Suppressor macrophage treated with lipopolysaccharide for 4 hours (primary cell): ENCODE measurements at regions not wholly inside any gene's neighbourhood (a gene's known extent, or its start where the extent isn't known, plus 50 kb on each side); places are given as distances from the start of the nearest gene placed in this dataset.
"Not testable (repeated sequence)": the region's sequence is repeated elsewhere in the genome, so short reads cannot be mapped to it uniquely, and the experiment has no call there.

ENCODE experiments used
- DNase-seq: peaks from one replicate; pipeline ENCODE4 v3.0.0-alpha.2; 2020

DNA sequence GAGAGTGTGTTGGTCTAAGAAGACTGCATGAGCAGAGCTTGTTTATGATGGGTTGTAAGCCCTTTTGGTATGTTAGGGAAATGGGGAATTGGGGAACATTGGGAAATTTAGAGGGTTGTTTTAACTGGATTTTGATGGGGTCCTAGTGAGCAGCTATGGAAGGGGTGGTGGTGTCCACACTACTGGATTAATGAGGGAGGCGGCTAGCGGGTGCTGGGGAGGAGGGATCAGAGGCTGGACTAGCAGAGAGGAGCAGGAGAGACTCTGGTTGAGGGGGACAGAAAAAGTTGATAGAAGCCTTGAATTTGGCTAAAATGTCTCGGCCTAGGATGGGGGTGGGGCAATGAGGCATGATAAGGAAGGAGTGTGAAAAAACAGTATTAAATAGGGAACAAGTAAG, 1369.1 kb downstream of the UQCRFS1 start:
- DNase-seq, result no peak

DNA sequence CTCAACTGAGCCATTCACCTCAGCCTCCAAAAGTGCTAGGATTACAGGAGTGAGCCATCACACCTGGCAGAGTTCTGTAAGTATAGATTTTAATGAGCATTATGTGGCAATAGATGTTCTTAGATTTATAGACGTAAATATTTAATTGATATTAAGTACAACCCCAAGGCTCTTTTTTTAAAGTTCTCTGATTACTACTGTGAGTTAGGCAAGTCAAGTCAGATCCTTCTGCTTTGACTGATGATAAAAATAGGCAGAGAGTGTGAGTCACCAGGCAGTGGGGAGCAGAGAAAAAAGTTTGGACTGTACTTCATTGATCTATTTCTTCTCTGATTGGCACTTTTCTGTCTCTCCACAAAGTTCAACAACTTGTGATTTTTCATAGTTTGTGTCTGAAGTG, 1379.9 kb downstream of the UQCRFS1 start:
- DNase-seq, result no peak

DNA sequence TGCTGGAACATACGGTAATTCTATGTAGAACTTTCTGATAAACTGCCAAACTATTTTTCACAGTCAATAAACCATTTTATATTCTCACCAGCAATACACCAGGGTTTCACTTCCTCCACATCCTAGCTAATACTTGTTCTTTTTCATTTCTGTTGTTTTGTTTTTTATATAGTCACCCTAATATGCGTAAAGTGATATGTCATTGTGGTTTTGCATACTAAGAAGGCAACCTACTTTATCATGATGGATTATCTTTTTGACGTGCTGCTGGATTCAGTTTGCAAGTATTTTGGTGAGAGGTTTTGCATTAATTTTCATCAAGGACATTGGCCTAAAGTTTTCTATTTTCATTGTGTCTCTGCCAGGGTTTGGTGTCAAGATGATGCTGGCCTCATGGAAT, 1384.1 kb downstream of the UQCRFS1 start:
- no peak for DNase-seq

DNA sequence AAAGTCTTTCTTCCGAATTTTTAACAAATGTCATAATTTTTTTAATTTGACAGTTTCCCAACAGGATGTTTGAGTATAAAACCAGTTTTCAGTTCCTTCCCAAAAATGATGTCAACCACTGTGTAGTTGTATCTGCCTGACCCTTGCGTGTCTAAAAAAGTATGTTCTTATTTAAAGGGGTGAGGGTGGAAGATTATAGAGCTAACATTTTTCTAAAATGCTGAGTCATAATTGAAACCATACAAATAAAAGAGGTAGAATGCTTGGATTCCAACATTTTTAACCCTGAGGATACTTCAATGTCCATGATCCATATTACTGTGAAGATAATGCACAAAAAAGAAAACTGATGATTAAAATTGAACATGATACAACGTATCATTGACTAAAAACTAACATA, 1388.8 kb downstream of the UQCRFS1 start:
- no peak for DNase-seq

DNA sequence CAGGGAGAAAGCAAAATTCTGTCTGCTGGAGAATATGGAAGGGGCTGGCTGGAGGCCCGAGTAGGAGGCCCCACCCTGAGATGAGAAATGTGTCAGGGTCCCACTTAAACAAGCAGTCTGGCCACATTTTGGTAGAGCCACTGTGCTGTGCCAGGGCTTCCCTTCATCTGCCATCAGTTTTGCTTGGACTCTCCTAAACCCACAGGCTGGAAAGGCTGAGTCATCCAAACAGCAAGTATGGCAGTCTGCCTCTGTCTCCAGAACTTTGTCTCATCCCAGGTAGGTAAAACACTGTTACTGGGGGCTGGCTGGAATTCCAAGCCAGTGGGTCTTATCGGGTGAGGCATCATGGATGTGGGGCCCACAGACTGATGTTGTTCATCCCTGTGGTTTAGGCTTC, 1390.6 kb downstream of the UQCRFS1 start:
- DNase-seq, result no peak

DNA sequence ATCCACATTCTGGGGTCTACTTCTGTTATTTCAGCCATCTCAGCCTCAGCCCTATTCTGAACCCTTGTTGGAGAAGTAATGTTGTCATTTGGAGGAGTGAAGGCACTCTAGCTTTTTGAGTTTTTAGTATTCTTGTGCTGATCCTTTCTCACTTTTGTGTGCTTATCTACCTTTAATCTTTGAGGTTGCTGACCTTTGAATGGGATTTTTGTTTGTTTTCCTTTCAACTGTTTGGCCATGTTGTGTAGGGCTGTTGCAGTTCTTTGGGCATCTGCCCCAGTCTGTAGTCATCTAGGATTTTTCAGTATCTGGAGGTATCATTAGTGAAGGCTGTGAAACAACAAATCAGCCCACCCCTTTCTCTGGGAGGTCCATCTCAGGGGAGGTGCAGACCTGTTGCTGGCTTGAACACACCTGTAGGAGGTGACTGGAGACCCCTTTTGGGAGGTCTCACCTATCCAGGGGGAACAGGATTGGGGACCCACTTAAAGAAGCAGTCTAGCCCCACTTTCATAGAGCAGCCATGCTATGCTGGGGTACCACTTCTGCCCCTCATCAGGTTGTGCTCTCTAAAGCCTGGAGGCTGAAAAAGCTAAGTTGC, 1391.4 kb downstream of the UQCRFS1 start:
- no peak for DNase-seq

DNA sequence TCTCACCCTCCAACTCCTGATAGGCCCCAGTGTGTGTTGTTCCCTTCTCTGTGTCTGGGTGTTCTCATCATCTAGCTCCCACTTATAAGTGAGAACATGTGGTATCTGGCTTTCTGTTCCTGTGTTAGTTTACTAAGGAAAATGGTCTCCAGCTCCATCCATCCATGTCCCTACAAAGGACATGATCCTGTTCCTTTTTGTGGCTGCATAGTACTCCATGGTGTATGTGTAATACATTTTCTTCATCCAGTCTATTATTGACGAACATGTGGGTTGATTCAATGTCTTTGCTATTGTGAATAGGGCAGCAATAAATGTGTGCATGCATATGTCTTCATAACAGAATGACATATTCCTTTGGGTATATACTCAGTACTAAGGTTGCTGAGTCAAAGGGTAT, 1397.0 kb downstream of the UQCRFS1 start:
- no peak for DNase-seq

DNA sequence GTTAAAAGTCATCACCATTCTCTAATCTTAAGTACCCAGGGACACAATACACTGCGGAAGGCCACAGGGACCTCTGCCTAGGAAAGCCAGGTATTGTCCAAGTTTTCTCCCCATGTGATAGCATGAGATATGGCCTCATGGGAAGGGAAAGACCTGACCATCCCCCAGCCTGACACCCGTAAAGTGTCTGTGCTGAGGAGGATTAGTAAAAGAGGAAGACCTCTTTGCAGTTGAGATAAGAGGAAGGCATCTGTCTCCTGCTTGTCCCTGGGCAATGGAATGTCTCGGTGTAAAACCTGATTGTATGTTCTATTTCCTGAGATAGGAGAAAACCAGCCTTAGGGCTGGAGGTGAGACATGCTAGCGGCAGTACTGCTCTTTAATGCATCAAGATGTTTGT, 1398.1 kb downstream of the UQCRFS1 start:
- not testable (repeated sequence) for DNase-seq

DNA sequence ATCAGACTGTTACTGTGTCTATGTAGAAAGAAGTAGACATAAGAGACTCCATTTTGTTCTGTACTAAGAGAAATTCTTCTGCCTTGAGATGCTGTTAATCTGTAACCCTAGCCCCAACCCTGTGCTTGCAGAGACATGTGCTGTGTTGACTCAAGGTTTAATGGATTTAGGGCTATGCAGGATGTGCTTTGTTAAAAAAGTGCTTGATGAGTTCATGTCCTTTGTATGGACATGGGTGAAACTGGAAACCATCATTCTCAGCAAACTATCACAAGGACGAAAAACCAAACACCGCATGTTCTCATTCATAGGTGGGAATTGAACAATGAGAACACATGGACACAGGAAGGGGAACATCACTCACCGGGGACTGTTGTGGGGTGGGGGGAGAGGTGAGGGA, 1398.7 kb downstream of the UQCRFS1 start:
- not testable (repeated sequence) for DNase-seq

DNA sequence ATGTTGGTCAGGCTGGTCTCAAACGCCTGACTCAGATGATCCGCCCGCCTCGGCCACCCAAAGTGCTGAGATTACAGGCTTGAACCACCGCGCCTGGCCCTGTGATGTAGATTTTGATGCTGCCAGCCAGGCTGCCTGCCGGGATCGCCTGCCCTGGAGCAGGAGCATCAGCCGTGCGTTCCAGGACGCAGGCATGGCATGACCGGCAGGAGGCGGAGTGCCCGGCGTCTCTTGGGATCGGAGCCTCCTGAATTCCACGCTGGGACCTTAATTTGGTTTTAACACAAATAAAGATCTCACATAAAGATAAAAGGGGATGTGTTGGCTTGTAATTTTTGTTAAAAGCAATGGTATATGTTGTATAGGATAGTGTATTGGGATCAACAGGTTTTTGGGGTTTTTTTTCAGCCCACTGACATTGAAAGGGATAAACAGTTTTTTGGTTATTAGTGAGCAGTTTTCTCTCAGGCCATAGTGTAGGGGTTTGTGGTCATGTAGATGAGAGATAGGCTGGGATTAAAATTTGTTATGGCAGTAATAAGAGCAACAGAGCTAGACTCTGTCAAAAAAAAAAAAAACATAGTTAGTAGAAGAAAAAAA, 1406.4 kb downstream of the UQCRFS1 start:
- no peak for DNase-seq

DNA sequence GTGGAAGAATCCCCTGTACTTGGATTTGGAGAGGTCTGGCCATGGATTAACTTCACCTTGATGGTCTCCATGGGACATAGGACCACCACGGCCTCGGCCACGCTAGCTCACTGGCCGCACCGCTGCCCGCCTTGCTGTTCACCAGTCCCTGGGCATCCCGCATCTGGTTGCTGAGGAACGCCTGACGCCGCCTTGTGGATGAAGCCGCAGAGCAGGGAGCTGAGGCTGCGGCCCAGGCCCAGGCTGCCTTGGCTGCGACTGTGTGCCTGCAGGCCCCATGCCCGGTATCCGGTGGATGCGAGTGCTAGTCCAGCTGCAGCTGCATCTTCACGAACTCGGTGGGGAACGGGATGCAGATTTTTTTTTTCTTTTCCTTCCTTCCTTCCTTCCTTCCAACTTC, 1407.1 kb downstream of the UQCRFS1 start:
- DNase-seq, result no peak

DNA sequence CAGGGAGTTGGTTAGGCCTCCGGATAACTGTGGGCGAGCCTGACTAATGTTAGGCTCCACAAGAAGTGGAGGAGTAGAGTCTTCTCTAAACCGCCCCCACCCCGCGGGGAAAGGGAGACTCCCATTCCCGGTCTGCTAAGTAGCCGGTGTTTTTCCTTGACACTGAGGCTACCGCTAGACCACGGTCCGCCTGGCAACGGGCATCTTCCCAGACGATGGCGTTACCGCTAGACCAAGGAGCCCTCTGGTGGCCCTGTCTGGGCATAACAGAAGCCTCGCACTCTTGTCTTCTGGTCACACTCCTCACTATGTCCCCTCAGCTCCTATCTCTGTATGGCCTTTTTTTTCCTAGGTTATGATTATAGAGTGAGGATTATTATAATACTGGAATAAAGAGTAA, 1410.7 kb downstream of the UQCRFS1 start:
- DNase-seq, result not testable (repeated sequence)

DNA sequence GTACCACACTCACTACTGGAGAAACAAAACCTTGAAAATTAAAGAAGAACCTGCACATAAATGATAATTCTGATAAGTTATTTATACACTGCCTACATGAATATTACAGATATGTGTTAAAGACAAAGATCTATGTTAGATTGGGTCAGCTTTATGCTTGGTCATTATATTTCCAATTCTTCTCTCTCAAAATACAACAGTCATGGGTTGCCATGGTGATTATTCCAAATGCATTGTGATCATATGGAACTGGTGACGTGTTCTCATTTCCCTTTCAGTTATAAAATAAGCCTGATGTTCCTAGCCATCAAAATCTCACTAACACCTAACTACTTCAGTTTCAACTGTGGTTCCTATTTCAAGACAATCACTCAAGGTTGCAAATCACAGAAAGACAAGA, 1416.4 kb downstream of the UQCRFS1 start:
- DNase-seq, result no peak

DNA sequence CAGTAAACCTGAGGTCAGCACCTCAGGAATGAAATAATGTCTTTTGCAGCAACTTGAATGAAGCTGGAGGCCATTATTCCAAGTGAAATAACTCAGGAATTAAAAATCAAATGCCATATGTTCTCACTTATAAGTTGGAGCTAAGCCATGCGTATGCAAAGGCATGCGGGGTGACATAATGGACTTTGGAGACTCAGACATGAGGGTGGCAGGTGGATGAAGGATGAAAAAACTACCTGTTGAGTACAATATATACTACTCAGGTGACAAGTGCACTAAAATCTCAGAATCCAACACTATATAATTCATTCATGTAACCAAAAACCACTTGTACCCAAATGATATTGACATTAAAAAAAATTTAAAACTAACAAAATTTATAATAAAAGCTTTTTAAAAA, 1416.9 kb downstream of the UQCRFS1 start:
- no peak for DNase-seq

DNA sequence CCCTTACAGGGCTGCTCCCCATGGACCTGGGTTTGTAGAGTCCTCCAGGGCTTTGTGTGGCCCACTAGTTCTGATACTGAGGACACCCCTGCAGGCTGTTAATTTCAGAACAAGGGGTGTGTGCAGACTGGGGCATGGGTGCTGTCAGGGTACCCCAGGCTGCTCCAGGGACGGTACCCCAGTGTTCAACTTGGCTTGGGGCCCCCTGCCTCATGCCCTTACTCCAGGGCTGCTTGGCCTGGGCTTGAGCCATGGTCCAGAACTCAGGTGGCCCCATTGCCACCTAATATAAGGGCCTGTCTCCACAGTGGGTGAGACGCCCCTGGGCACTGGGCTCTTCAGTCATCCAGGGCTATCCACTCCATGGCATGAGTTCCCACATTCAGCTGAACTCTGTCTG, 1417.6 kb downstream of the UQCRFS1 start:
- DNase-seq, result no peak

DNA sequence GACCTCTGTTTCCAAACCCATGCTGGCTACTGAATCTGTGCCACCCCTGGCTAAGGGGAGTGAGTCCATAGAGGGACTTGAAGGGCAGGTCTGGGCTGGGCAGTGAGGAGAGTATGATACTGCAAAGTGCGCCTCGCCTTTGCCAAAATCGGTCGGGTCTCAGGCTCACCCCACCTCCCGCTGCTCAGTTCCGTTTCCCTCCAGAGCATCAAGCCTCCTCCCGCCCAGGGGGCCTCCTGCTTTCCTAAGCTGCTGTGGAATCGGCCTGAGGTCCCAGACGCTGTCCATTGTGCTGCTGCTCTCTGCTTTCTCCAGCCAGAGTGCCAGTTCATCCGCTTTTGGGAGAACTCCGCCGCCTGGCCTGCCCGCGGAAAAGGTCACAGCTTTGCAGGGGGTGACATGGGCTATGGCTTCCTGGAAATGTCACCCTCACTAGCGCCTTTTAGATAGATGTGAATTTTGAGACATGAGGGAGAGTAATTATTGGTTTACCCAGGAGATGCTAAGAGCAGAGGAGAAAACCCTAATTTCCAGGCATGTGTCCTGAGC, 1418.4 kb downstream of the UQCRFS1 start:
- DNase-seq, result peak; percentile 14

DNA sequence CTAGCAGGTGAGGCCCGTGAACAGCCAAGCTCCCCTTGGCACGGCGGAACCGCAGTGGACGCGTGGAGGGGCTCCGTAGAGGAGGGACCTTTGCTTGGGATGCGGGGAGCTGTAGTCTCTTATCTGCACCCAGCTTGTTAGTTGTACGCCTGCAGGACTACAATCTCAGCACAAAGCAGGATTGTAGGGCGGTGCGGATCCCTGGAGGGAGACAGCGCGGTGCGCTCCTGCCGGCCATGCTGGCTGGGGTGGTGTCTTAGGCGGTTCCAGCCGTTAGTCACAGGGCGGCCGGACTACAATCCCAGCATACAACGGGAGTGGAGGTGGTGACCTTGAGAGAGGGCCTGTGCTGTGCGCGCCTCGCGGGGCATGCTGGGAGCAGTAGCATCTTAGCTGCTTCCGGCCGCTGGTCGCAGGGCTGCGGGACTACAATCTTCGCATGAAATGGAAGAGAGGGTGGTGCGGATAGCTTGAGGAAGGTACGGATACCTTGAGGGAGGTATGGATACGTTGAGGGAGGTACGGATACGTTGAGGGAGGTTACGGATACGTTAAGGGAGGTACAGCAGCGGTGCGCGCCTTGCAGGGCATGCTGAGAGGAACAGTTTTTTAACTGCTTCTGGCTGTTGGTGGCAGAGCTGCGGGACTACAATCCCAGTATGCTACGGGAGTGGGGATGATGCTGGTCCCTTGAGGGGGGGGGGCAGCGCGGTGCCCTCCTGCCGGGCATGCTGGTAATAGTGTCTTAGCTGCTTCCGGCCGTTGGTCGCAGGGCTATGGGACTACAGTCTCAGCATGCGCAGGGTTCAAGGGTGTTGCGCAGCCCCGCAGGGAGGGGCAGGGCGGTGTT, 1419.1 kb downstream of the UQCRFS1 start:
- peak; percentile 93 for DNase-seq

DNA sequence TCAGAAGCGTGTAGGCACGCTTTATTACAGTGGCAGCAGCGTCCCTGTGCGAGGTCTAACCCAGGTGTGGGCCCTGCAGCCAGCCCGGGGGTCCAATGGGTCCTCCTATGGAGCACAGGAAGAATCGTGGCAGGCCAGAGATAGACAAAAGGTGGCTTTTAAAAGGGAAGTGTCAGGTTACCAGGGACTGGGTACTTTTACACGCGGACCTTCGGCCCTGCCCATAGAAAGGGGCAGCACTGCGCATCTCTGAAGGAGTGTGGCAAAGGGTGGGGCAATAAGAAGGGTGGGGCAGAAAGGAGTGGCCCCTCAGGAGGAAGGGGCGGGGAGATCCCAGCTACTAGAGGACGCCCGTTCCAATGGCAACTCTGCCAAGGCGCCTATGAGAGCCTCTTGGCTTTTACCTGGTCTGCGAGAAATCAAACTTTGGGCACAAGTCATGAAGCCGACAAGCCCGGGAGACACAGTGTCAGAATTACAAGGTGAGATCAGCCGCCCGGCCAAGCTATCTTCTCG, 1419.8 kb downstream of the UQCRFS1 start:
- DNase-seq, result peak; percentile 80

DNA sequence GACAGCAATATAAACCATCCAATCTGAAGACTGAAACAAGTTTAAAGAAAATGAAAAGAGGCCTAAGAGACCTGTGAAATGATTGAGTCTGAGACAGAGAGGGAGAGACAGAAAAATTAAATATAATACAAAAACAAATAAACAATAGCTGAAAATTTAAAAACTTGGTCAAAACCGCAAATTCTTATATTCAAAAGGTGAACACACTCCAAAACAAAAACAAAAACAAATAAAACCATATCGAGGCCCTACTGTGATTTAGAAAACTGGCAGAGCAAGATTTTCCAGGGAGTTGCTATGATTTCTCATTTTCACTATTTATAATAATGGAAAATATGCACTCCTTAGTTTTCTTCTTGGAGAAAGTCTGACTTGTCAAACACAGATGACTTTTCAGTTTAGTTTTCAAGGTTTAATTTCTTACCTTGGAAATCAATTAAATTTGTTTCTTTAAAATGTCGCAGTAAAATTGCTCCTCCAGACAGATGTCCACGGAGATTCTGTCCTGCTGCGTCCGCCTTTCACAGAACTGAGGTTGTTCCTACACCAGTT, 1420.3 kb downstream of the UQCRFS1 start:
- no peak for DNase-seq

DNA sequence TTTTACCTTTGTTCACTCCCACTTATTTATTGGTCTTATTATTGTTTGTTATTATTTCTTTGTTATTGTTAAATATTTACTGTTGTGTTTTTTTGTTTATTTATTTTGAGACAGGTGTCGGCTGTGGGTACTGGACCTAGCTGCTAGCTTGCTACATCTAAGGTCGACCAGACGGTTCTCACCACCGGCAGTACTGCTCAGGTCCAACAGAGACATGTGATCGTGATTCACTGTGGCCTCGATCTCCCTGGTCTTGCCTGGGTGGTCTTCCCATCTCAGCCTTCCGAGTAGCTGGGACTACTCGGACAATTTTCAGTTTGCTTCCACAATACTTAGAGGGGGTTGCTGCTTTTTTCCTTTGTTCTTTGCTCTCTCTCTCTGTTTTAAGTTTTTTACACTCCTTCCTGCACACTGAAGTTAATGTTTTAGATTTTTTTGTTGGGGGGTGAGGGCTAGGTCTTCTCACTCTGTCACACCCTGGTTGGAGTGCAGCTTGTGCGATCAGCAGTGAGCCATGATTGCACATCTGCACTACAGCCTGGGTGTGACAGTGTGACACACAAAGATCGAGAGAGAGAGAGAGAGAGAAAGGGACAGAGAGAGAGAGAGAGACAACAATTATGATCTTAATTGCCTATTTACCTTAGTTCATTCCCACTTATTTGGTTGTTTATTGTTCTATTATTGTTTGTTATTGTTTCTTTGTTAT, 1432.4 kb downstream of the UQCRFS1 start:
- DNase-seq, result peak; percentile 14

DNA sequence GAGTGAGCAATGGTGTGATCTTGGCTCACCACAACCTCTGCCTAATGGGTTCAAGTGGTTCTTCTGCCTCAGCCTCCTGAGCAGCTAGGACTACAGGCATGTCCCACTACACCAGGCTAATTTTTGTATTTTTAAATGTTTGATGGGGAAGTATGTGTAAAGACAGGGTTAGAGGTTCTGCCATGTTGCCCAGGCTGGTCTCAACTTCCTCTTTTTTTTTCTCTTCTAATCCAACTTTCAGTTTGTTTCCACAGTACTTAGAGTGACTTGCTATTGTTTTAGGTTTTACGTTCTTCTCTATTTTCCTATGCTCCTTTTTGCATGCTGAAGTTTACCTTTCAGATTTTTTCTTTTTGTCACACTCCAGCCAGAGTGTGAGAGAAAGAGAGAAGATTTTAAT, 1433.0 kb downstream of the UQCRFS1 start:
- DNase-seq, result peak; percentile 34

DNA sequence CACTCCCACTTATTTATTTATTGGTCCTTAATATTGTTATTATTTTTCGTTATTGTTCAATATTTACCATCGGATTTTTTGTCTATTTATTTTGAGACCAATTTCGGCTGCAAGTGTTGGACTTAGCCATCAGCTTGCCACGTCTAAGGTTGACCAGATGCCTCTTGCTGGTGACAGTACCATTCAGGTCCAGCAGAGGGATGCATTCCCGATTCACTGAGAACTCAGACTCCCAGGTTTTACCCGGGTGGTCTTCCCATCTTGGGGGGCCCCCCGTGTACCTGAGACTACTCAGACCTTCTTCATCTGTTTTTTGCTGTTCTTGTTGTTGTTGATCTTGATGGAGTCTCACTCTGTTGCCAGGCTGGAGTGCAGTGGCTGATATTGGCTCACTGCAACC, 1435.2 kb downstream of the UQCRFS1 start:
- no peak for DNase-seq

DNA sequence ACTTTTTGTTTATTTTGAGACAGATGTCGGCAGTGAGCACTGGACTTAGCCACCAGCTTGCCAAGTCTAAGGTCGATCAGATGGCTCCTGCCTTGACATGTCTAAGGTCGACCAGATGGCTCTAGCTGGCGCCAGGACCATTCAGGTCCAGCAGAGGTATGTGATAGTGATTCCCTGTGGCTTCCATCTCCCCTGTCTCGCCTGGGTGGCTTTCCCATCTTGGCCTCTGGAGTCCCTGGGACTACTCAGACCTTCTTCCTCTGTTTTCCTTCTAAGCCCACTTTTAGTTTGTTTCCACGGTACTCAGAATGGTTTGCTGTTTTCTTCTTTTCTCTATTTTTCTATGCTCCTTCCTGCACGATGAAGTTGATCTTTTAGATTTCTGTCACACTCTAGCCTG, 1435.7 kb downstream of the UQCRFS1 start:
- no peak for DNase-seq
